Loucy (cell line): ENCODE measurements at regions not wholly inside any gene's neighbourhood (a gene's known extent, or its start where the extent isn't known, plus 50 kb on each side); places are given as distances from the start of the nearest gene placed in this dataset.

Source experiments
- H2AFZ ChIP-seq: fragments of 200-600 bp; sonication (generic); 2 replicates; pipeline ENCODE4 v1.6.0; 2016; ENCODE audit warnings: antibody characterized with exemption, mild to moderate bottlenecking, low read length, moderate library complexity
- H3F3A ChIP-seq: fragments of 200-600 bp; 2 replicates; pipeline ENCODE4 v1.6.0; 2016; ENCODE audit warnings: antibody characterized with exemption, low read depth, mild to moderate bottlenecking
- H3K27me3 ChIP-seq: fragments of 200-600 bp; sonication (generic); 2 replicates; pipeline ENCODE4 v1.6.1; 2014; ENCODE audit warnings: low read length, mild to moderate bottlenecking; ENCODE audit not compliant: insufficient read depth, poor library complexity, severe bottlenecking
- H3K36me3 ChIP-seq: fragments of 200-600 bp; sonication (generic); 2 replicates; pipeline ENCODE4 v1.6.1; 2016; ENCODE audit warnings: low read length; ENCODE audit not compliant: insufficient read depth
- H3K4me1 ChIP-seq: fragments of 200-600 bp; sonication (generic); 2 replicates; pipeline ENCODE4 v1.5.1; 2014; ENCODE audit warnings: low read length, mild to moderate bottlenecking; ENCODE audit not compliant: insufficient read depth, poor library complexity, severe bottlenecking
- H3K4me2 ChIP-seq: fragments of 200-600 bp; sonication (generic); 2 replicates; pipeline ENCODE4 v1.6.0; 2014; ENCODE audit warnings: antibody characterized with exemption, low read length, low read depth, mild to moderate bottlenecking; ENCODE audit not compliant: poor library complexity, severe bottlenecking
- H3K4me3 ChIP-seq: fragments of 200-600 bp; sonication (generic); 2 replicates; pipeline ENCODE4 v1.5.1; 2014; ENCODE audit warnings: low read length, mild to moderate bottlenecking, mixed read lengths; ENCODE audit not compliant: poor library complexity, severe bottlenecking
- H3K79me2 ChIP-seq: fragments of 200-600 bp; sonication (generic); 2 replicates; pipeline ENCODE4 v1.6.1; 2014; ENCODE audit warnings: low read length; ENCODE audit not compliant: insufficient read depth
- H3K9ac ChIP-seq: fragments of 200-600 bp; sonication (generic); 2 replicates; pipeline ENCODE4 v1.6.0; 2014; ENCODE audit warnings: mild to moderate bottlenecking, low read depth, low read length, moderate library complexity; ENCODE audit not compliant: poor library complexity, severe bottlenecking
- H3K9me2 ChIP-seq: fragments of 200-600 bp; sonication (generic); replicated peaks from 2 replicates; pipeline ENCODE4 v1.6.1; 2016; ENCODE audit warnings: low read depth, low read length, mixed read lengths
- H3K9me3 ChIP-seq: fragments of 200-600 bp; sonication (generic); 2 replicates; pipeline ENCODE4 v1.6.1; 2014; ENCODE audit warnings: mild to moderate bottlenecking, antibody characterized with exemption, low read length, low read depth; ENCODE audit not compliant: insufficient read depth
- H4K20me1 ChIP-seq: fragments of 200-600 bp; sonication (generic); 2 replicates; pipeline ENCODE4 v1.6.0; 2014; ENCODE audit warnings: antibody characterized with exemption, low read length, mild to moderate bottlenecking; ENCODE audit not compliant: insufficient read depth, poor library complexity, severe bottlenecking
- EZH2phosphoT487 ChIP-seq: fragments of 200-600 bp; IDR thresholded peaks from 2 replicates; pipeline ENCODE4 v1.6.1; 2018; ENCODE audit warnings: antibody characterized with exemption, mild to moderate bottlenecking, moderate library complexity, borderline replicate concordance
- TF ChIP-seq, protein P1 (sequence below): fragments of 200-600 bp; sonication (generic); conservative IDR thresholded peaks from 2 replicates; pipeline ENCODE4 v1.5.1; 2014; ENCODE audit warnings: mild to moderate bottlenecking, antibody characterized with exemption, low read length

DNA sequence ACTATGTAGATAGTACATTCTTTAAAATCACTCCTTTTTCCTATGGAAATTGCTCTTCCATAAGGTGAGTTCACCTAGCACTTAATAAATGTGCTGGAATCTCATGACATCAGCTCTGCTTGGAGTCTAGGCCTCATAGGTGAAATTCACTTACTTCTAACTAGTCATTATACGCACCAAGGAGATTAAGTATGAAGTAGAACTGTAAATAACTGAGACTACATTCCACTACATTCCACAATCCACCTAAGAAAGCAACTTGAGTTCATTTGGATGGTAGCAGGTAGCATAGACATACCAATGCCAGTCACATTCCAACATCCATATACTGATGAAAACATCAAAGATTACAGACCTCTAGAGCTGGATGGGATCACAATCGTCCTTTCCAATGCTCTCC lies 64.3 kb downstream of the NIBAN1 start:
- Histone ChIP-seq H3K4me1 (no peaks in the 10 kb centered on the region), H3K27me3 (peaks cover 18% of the 10 kb centered on the region)

GRCh38 chr1:184909019-184909418 lies 65.3 kb downstream of the NIBAN1 start:
- no peak for TF ChIP-seq EZH2phosphoT487
- TF ChIP-seq, protein P1, sequence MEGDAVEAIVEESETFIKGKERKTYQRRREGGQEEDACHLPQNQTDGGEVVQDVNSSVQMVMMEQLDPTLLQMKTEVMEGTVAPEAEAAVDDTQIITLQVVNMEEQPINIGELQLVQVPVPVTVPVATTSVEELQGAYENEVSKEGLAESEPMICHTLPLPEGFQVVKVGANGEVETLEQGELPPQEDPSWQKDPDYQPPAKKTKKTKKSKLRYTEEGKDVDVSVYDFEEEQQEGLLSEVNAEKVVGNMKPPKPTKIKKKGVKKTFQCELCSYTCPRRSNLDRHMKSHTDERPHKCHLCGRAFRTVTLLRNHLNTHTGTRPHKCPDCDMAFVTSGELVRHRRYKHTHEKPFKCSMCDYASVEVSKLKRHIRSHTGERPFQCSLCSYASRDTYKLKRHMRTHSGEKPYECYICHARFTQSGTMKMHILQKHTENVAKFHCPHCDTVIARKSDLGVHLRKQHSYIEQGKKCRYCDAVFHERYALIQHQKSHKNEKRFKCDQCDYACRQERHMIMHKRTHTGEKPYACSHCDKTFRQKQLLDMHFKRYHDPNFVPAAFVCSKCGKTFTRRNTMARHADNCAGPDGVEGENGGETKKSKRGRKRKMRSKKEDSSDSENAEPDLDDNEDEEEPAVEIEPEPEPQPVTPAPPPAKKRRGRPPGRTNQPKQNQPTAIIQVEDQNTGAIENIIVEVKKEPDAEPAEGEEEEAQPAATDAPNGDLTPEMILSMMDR: no peak
- no peaks in the 10 kb centered on the region for H3K79me2 ChIP-seq
- no peak overlapping the region for H3K9ac ChIP-seq
- H3F3A ChIP-seq: no peaks in the 10 kb centered on the region
- no peaks in the 10 kb centered on the region for H3K4me1 ChIP-seq
- H3K27me3 ChIP-seq: peaks cover 11% of the 10 kb centered on the region
- no peak overlapping the region for H2AFZ ChIP-seq
- no peak overlapping the region for H3K4me3 ChIP-seq
- H3K4me2 ChIP-seq: no peak overlapping the region
- H3K36me3 ChIP-seq: no peaks in the 10 kb centered on the region
- H3K9me3 ChIP-seq: no peaks in the 10 kb centered on the region
- H3K9me2 ChIP-seq: no peaks in the 10 kb centered on the region
- H4K20me1 ChIP-seq: no peaks in the 10 kb centered on the region

More for the DNA sequence above, 64.3 kb downstream of the NIBAN1 start:
- H3K9me2 ChIP-seq: no peaks in the 10 kb centered on the region
- no peaks in the 10 kb centered on the region for H4K20me1 ChIP-seq
- H3K9me3 ChIP-seq: no peaks in the 10 kb centered on the region
- TF ChIP-seq EZH2phosphoT487: no peak
- TF ChIP-seq, protein P1: no peak
- no peak overlapping the region for H3K4me3 ChIP-seq
- H2AFZ ChIP-seq: no peak overlapping the region
- H3K4me2 ChIP-seq: no peak overlapping the region
- H3F3A ChIP-seq: no peaks in the 10 kb centered on the region
- H3K79me2 ChIP-seq: no peaks in the 10 kb centered on the region
- H3K9ac ChIP-seq: no peak overlapping the region
- H3K36me3 ChIP-seq: no peaks in the 10 kb centered on the region

DNA sequence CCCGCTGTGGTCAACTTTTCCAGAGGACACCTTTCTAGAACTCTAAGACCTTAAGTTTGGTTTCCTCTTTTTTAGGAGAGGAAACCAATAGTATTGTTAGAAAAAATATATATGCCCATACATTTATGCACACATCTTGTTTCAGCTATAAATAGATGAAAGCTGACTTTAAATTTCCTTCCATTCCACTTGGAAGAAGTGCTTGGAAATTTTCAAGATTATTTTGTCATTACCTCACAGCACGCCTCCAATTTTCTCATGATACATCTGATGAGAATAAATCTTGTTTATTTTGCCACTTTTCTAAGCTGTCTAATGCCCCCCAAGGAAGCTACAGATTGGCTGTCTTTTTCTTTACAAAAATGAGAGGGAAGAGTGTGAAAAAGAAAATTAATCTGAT lies 65.8 kb downstream of the NIBAN1 start:
- Histone ChIP-seq H2AFZ (no peak overlapping the region), H3K9ac (no peak overlapping the region), H3K9me3 (no peaks in the 10 kb centered on the region), H3K4me3 (no peak overlapping the region), H3K4me1 (no peaks in the 10 kb centered on the region), H3K79me2 (no peaks in the 10 kb centered on the region), H3F3A (no peaks in the 10 kb centered on the region), H3K4me2 (no peak overlapping the region), H3K9me2 (no peaks in the 10 kb centered on the region), H4K20me1 (no peaks in the 10 kb centered on the region), H3K36me3 (no peaks in the 10 kb centered on the region), H3K27me3 (peaks cover 6% of the 10 kb centered on the region)
- TF ChIP-seq EZH2phosphoT487: no peak
- TF ChIP-seq, protein P1: no peak
